A673 (cell line): ENCODE measurements at regions not wholly inside any gene's neighbourhood (a gene's known extent, or its start where the extent isn't known, plus 50 kb on each side); places are given as distances from the start of the nearest gene placed in this dataset.

ENCODE experiments used
- BruUV-seq: library from RNA; stranded (reverse); fragments of 400-500 nt; replicated peaks from 2 replicates; lab custom pipeline; 2021; lab: Mats Ljungman, UMichigan
- CTCF ChIA-PET: fragments of 300-600 bp; sonication (Branson Sonifier 250); formaldehyde crosslinking; loops from one replicate; lab custom pipeline; 2022; ENCODE audit warnings: antibody characterized with exemption; lab: Charles Lee
- POLR2A ChIA-PET: fragments of 300-600 bp; sonication (Branson Sonifier 250); formaldehyde crosslinking; loops from one replicate; lab custom pipeline; 2022; ENCODE audit warnings: antibody characterized with exemption; ENCODE audit not compliant: low non-redundant PET; lab: Charles Lee
- DNase-seq: peaks from one replicate; pipeline ENCODE4 v3.0.0-alpha.2; 2015; ENCODE audit warnings: low spot score
- H3K27ac ChIP-seq: fragments of 200-600 bp; sonication (generic); 2 replicates; pipeline ENCODE4 v1.5.1; 2016; ENCODE audit warnings: mixed run types, low read depth, mild to moderate bottlenecking, mixed read lengths, antibody characterized with exemption, low read length; ENCODE audit not compliant: poor library complexity, severe bottlenecking
- H3K27me3 ChIP-seq: fragments of 200-600 bp; sonication (generic); replicated peaks from 2 replicates; pipeline ENCODE4 v1.6.1; 2017; ENCODE audit warnings: mixed run types, low read depth, mild to moderate bottlenecking, mixed read lengths, antibody characterized with exemption, low read length; ENCODE audit not compliant: insufficient read depth, poor library complexity
- H3K36me3 ChIP-seq: fragments of 200-600 bp; sonication (generic); 2 replicates; pipeline ENCODE4 v1.6.1; 2016; ENCODE audit warnings: mixed run types, mild to moderate bottlenecking, mixed read lengths, antibody characterized with exemption, low read length; ENCODE audit not compliant: insufficient read depth, poor library complexity, severe bottlenecking
- H3K4me1 ChIP-seq: fragments of 200-600 bp; sonication (generic); 2 replicates; pipeline ENCODE4 v1.6.1; 2017; ENCODE audit warnings: mixed run types, mild to moderate bottlenecking, mixed read lengths, antibody characterized with exemption, low read length; ENCODE audit not compliant: insufficient read depth, poor library complexity, severe bottlenecking
- H3K4me3 ChIP-seq: fragments of 200-600 bp; sonication (generic); 2 replicates; pipeline ENCODE4 v1.5.1; 2016; ENCODE audit warnings: low read depth, mixed run types, mild to moderate bottlenecking, mixed read lengths, low read length; ENCODE audit not compliant: poor library complexity, severe bottlenecking
- H3K9me3 ChIP-seq: fragments of 200-600 bp; sonication (generic); 2 replicates; pipeline ENCODE4 v1.6.1; 2016; ENCODE audit warnings: mixed run types, low read depth, mild to moderate bottlenecking, mixed read lengths, antibody characterized with exemption, low read length; ENCODE audit not compliant: poor library complexity, severe bottlenecking
- CTCF ChIP-seq: fragments of 300-800, 200-600 bp; sonication (generic); conservative IDR thresholded peaks from 2 replicates; pipeline ENCODE4 v1.5.1; 2017; ENCODE audit warnings: low read depth, mild to moderate bottlenecking, antibody characterized with exemption, low read length, moderate library complexity, mixed read lengths
- EZH2 ChIP-seq: fragments of 200-600 bp; sonication (generic); IDR thresholded peaks from 2 replicates; pipeline ENCODE4 v1.6.1; 2017; ENCODE audit warnings: borderline replicate concordance, low read depth, mild to moderate bottlenecking, mixed read lengths, antibody characterized with exemption, low read length; ENCODE audit not compliant: poor library complexity, severe bottlenecking
- intact Hi-C: fragments of 100-400 bp; cut with micrococcal nuclease; formaldehyde crosslinking; loops from one replicate; pipeline ENCODE4 v1.10.0; 2022; ENCODE audit not compliant: unreplicated experiment

GRCh38 chr17:45675012-45675411 is 109.1 kb upstream of the CRHR1 start:
- Histone ChIP-seq H3K27ac (no peak overlapping the region), H3K9me3 (no peaks in the 10 kb centered on the region), H3K4me3 (no peak overlapping the region), H3K36me3 (no peaks in the 10 kb centered on the region), H3K4me1 (no peaks in the 10 kb centered on the region), H3K27me3 (no peaks in the 10 kb centered on the region)
- CTCF ChIA-PET: interaction anchor here (0.6 kb wide), 1 partner anchor 396 kb away, joined by 4 read pairs; no protein-coding TSS in a partner anchor
- TF ChIP-seq EZH2 (no peak), CTCF (no peak)
- intact Hi-C loops: no loop called here
- no TSS peak for BruUV-seq
- DNase-seq: no peak
- POLR2A ChIA-PET: no interaction called here

- ChIA-PET POLR2A (no interaction called here), CTCF (no interaction called here)
- H3K4me3 ChIP-seq: no peak overlapping the region
- no TSS peak for BruUV-seq
- no peak for TF ChIP-seq CTCF
- no peak for TF ChIP-seq EZH2
- intact Hi-C loops: no loop called here
- no peaks in the 10 kb centered on the region for H3K27me3 ChIP-seq
- no peak for DNase-seq
- H3K27ac ChIP-seq: no peak overlapping the region
- no peaks in the 10 kb centered on the region for H3K9me3 ChIP-seq
- no peaks in the 10 kb centered on the region for H3K4me1 ChIP-seq
- H3K36me3 ChIP-seq: no peaks in the 10 kb centered on the region
These were observed 108.2 kb upstream of the CRHR1 start for GRCh38 chr17:45675892-45676291.

- Histone ChIP-seq H3K4me1 (no peaks in the 10 kb centered on the region), H3K27me3 (no peaks in the 10 kb centered on the region), H3K9me3 (no peaks in the 10 kb centered on the region), H3K27ac (no peak overlapping the region), H3K4me3 (no peak overlapping the region), H3K36me3 (no peaks in the 10 kb centered on the region)
- CTCF ChIA-PET: no interaction called here
- no TSS peak for BruUV-seq
- TF ChIP-seq CTCF (no peak), EZH2 (no peak)
- DNase-seq: no peak
- POLR2A ChIA-PET: no interaction called here
- intact Hi-C loops: no loop called here
These were observed 107.4 kb upstream of the CRHR1 start for GRCh38 chr17:45676695-45677094.
